SIG-M5 treated with dmso at 0.1 percent for 504 hours (cell line): ENCODE measurements at regions not wholly inside any gene's neighbourhood (a gene's known extent, or its start where the extent isn't known, plus 50 kb on each side); places are given as distances from the start of the nearest gene placed in this dataset.
"Not testable (repeated sequence)": the region's sequence is repeated elsewhere in the genome, so short reads cannot be mapped to it uniquely, and the experiment has no call there.

ENCODE experiments used
- DNase-seq: peaks from one replicate; lab custom pipeline; 2025; ENCODE audit not compliant: unreplicated experiment; lab: John Stamatoyannopoulos, UW

- no peak for DNase-seq
Measured at GRCh38 chr16:5309946-5310611, 212.5 kb upstream of the EEF2KMT start.

- no peak for DNase-seq
Measured at GRCh38 chr16:5305023-5305422, 207.4 kb upstream of the EEF2KMT start.

- no peak for DNase-seq
Measured at GRCh38 chr16:5302372-5303114, 204.9 kb upstream of the EEF2KMT start.

- no peak for DNase-seq
Measured at GRCh38 chr16:5298202-5298601, 200.6 kb upstream of the EEF2KMT start.

- no peak for DNase-seq
Measured at GRCh38 chr16:5296176-5296575, 198.6 kb upstream of the EEF2KMT start.

- not testable (repeated sequence) for DNase-seq
Measured at GRCh38 chr16:5295304-5295703, 197.7 kb upstream of the EEF2KMT start.

- DNase-seq, result not testable (repeated sequence)
Measured at GRCh38 chr16:5282152-5282551, 184.6 kb upstream of the EEF2KMT start.

GRCh38 chr16:5257462-5257861 lies 159.9 kb upstream of the EEF2KMT start:
- DNase-seq, result no peak

GRCh38 chr16:5252791-5253190 lies 155.2 kb upstream of the EEF2KMT start:
- DNase-seq, result no peak

GRCh38 chr16:5247403-5247802 lies 149.8 kb upstream of the EEF2KMT start:
- not testable (repeated sequence) for DNase-seq

GRCh38 chr16:5240278-5240626 lies 142.7 kb upstream of the EEF2KMT start:
- not testable (repeated sequence) for DNase-seq

GRCh38 chr16:5239472-5240277 lies 142.1 kb upstream of the EEF2KMT start:
- not testable (repeated sequence) for DNase-seq

- DNase-seq, result no peak
Measured at GRCh38 chr16:5235119-5235518, 137.5 kb upstream of the EEF2KMT start.

- DNase-seq, result no peak
Measured at GRCh38 chr16:5234295-5235050, 136.9 kb upstream of the EEF2KMT start.

- DNase-seq, result no peak
Measured at GRCh38 chr16:5231246-5231759, 133.7 kb upstream of the EEF2KMT start.

GRCh38 chr16:5228369-5228768 lies 130.8 kb upstream of the EEF2KMT start:
- DNase-seq, result no peak

- no peak for DNase-seq
Measured at GRCh38 chr16:5225931-5226655, 128.5 kb upstream of the EEF2KMT start.

- no peak for DNase-seq
Measured at GRCh38 chr16:5222761-5223160, 125.2 kb upstream of the EEF2KMT start.

- DNase-seq, result not testable (repeated sequence)
Measured at GRCh38 chr16:5221831-5222230, 124.2 kb upstream of the EEF2KMT start.

- no peak for DNase-seq
Measured at GRCh38 chr16:5220705-5221104, 123.1 kb upstream of the EEF2KMT start.
